Breast epithelium (tissue), 3 donors: ENCODE measurements at regions not wholly inside any gene's neighbourhood (a gene's known extent, or its start where the extent isn't known, plus 50 kb on each side); places are given as distances from the start of the nearest gene placed in this dataset.

ENCODE experiments used
- CTCF ChIP-seq, 3 donors: fragments of 450-650 bp; IDR thresholded peaks; one replicate each; pipeline ENCODE4 v1.5.1; 2016 to 2017; ENCODE audit warnings: antibody characterized with exemption in 3 of 3, mild to moderate bottlenecking in 3 of 3, moderate library complexity in 3 of 3
- POLR2A ChIP-seq: fragments of 450-650 bp; IDR thresholded peaks from one replicate; pipeline ENCODE4 v1.6.1; 2016; ENCODE audit warnings: antibody characterized with exemption, mild to moderate bottlenecking, moderate library complexity
- POLR2AphosphoS5 ChIP-seq, 3 donors: sonication (generic); formaldehyde crosslinking; IDR thresholded peaks; one replicate each; pipeline ENCODE4 v1.6.1; 2017; ENCODE audit warnings: antibody characterized with exemption in 3 of 3

GRCh38 chr5:107017616-107018015 is 653.1 kb downstream of the EFNA5 start:
- TF ChIP-seq CTCF (IDR thresholded peaks at IDR 0.05) (no peak), POLR2AphosphoS5 (IDR thresholded peaks at IDR 0.05) (no peak), POLR2A (no peak)
